ENCODE measurements at regions not wholly inside any gene's neighbourhood (a gene's known extent, or its start where the extent isn't known, plus 50 kb on each side); places are given as distances from the start of the nearest gene placed in this dataset.

GRCh38 chr1:231106347-231106746, 55.5 kb upstream of the TRIM67 start:
- TF ChIP-seq CTCF (IDR thresholded peaks at IDR 0.05; ENCODE audit: insufficient read depth, low read depth, low read length) (no peak), EZH2 (IDR thresholded peaks at IDR 0.05; ENCODE audit: insufficient read depth, low read length) (no peak)

All from astrocyte (in vitro differentiated cells and primary cell).